ENCODE measurements at regions not wholly inside any gene's neighbourhood (a gene's known extent, or its start where the extent isn't known, plus 50 kb on each side); places are given as distances from the start of the nearest gene placed in this dataset.

GRCh38 chr13:55199134-55199533 lies 1941.6 kb upstream of the PRR20A start:
- TF ChIP-seq POLR2A (IDR thresholded peaks at IDR 0.05): no peak
- no peak for TF ChIP-seq CTCF (IDR thresholded peaks at IDR 0.05)
- TF ChIP-seq POLR2AphosphoS5 (IDR thresholded peaks at IDR 0.05): no peak
- no peak for TF ChIP-seq EP300 (IDR thresholded peaks at IDR 0.05)

Measured in sigmoid colon (tissue), 4 donors.